ENCODE measurements at regions not wholly inside any gene's neighbourhood (a gene's known extent, or its start where the extent isn't known, plus 50 kb on each side); places are given as distances from the start of the nearest gene placed in this dataset.
"Not testable (repeated sequence)": the region's sequence is repeated elsewhere in the genome, so short reads cannot be mapped to it uniquely, and the experiment has no call there.

DNA sequence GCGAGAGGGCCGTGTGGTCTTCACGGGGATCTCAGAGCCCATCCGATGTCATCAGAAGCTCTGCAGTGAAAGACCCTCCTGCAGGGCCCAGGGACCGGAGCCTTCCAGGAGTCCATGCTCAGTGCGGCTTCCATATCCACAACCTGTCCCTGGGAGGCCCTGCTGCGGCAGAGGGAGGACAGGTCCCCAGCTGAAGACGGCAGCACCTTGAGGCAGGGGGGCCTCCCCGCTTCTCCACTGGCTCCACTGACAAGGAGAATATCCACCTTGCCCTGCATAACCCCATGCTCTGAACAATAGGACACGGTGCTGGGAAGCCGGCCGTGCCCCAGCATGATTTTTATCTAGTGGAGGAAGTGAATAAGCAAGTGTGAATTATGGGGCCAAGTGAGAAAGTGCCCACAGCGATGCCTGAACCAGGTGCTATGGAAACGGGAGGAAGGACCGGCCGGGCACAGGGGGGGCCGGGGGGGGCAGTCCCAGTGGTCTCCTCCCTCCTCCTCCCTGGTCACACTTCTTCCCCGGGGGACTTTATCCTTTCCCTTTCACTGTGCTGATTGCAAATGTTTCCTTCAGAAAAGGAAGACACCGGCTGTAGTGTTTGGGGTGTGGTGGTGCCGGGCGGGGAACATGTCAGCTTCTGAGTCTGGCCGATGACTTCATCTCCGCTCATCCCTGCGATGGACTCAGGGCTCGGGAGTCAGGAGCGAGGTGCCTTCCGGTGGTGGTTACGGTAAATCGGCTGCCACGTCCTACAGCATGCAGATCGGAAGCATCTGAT, 225.1 kb downstream of the ERMARD start:
- ATAC-seq (no peak), DNase-seq (ENCODE audit: low spot score) (no peak)

DNA sequence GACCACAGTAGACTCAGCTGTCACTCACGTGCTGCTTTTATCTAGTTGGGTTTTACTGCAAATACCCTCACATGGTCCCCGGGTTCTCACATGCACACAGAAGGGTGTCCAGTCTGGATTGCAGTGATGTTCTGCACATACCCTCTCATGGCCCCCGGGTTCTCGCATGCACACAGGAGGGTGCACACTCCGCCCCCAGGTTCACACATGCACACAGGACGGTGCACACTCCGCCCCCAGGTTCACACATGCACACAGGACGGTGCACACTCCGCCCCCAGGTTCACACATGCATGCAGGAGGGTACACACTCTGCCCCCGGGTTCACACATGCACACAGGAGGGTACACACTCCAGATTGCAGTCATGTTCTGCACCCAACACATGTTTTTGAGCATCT, 224.3 kb downstream of the ERMARD start:
- ATAC-seq = no peak
- no peak for DNase-seq (ENCODE audit: low spot score)

DNA sequence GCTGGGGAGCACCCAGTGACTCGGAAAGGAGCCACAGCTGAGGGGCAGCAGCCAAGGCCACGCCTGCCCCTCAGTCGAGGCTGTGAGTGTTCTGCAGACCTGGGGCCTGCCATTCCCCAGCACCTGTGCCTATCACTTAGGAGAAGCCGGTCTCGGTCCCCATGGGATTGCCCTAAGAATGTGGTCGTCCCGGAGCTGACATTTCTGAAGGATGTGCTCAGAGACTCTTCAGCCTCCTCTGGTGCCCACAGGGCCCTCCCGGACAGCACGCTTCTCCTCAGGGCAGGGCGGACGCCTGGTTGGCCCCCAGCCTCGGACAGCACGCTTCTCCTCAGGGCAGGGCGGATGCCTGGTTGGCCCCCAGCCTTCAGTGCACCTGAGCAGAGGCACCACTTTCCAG, 223.9 kb downstream of the ERMARD start:
- ATAC-seq (no peak), DNase-seq (ENCODE audit: low spot score) (no peak)

DNA sequence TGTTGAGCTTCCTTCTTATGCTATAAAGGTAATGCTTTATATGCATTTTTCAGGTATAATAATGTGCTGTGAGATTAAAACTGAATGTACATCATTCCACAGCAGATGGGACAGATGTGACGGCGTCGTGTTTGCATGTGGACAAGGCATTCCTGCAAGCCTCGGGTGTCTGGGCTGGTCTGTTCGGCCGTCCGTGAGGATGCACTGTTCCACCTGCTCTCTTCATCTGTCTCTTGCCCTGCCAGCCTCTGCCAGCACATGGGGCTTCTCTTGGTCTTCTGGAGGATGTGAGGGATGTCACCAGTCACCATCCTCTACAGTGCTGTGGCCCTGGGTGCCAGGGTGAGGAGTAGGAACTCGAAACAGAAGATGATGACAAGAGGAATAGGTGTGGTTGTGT, 223.2 kb downstream of the ERMARD start:
- ATAC-seq = no peak

DNA sequence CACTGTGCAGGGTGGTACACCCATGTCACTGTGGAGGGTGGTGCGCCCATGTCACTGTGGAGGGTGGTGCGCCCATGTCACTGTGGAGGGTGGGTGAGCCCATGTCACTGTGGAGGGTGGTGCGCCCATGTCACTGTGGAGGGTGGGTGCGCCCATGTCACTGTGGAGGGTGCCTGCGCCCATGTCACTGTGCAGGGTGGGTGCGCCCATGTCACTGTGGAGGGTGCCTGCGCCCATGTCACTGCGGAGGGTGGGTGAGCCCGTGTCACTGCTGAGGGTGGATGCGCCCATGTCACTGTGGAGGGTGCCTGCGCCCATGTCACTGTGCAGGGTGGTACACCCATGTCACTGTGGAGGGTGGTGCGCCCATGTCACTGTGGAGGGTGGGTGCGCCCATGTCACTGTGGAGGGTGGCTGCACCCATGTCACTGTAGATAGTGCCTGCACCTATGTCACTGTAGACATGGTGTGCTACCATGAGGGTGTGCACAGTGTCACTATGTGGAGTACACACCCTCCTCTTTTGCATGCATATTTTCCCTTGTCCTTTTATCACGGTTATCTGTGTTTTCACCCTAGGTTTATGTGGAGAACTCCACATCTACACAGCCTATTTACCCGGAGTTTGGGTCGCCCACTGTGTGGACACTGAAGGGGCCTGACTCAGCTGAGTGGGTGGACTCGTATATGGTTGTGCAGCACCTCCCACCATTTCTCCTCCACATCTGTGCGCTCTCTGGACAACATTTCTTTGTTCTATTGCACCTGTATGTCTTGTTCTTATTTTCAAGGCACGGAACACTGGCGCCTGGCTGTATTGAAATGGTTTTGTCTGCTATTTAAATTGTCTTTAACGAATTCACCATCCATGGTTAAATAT, 222.4 kb downstream of the ERMARD start:
- DNase-seq (ENCODE audit: low spot score) = peak; percentile 36
- ATAC-seq = not testable (repeated sequence)

More for the DNA sequence above, 223.2 kb downstream of the ERMARD start:
- no peak for DNase-seq (ENCODE audit: low spot score)

DNA sequence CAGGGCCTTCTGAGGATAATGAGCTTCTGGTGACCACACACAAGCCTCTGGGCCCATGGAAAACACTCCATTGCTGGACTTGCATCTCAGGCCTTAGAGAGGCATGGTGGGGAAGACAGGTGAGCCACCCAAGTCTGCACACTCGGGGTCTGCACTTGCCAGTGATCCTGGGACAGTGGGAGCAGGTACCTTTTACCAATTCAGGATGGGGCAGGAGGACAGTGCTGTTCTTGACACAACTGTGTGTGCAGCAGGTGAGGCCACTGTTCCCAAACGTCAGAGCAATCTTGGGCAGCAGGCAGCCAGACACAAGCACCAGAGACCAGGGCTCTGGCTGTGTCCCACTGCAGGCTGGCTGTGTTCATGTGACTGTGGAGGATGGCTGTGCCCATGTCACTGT, 221.3 kb downstream of the ERMARD start:
- DNase-seq (ENCODE audit: low spot score) = no peak

DNA sequence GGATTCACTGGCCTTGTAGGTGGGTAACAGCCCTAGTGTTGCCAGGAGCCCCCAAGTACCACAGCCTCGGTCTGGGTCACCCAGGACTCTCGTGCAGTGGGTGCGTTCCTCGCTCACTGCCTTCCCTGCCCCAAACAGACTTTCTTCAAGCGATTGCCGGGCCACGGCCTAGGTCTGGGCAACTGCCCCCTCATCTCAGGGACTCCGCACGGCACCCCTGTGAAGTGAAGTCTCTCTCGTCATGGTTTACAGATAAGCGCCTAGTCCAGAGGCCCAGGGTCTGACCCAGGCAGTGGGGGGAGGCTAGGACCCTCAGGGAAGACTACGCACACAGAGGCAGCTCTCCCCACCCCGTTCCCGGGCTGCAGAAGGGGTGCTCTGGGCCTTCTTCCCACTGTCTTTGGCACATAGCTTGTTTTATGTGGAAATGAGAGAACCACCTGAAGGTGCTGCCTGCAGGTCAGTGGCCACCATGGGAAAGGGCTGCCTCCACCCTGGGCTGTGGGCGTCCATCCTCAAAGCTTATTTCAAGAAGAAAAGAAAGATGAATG, 220.8 kb downstream of the ERMARD start:
- DNase-seq (ENCODE audit: low spot score) (no peak), ATAC-seq (no peak)

More for the DNA sequence above, 221.3 kb downstream of the ERMARD start:
- ATAC-seq = no peak

DNA sequence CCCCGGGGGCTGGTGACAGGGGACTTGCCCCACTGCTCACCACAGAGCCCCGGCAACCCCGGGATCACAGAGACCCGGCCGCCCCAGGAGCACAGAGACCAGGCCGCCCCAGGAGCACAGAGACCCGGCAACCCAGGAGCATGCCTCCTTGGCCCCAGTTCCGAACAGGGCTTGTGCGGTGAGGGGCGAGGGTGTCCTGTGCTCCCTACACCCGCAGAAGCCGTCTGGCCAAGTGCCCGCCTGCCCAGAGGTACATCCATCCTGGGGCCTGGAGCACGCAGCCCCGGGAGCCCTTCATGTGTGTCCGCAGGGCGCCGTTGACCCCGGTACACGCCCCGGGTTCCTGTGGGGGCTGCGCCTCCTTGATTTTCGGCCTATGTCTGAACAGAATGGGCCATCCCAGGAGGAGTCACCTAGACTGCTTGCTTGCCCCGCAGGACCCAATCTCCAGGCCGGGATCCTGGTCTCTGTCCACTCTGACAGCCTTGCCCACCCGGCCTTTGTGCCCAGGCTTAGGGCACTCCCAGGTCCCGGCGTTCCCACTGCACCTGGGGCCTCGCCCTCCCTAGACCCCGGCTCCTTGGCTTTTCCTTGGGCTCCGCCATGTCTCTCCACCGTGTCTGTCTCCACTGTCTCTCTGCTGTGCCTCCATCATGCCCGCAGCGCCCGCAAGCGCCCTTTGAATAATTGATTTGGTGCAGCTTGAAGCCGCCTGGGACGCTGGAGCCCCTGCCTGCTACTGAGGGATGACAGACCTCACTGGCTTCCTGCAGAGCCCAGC, 219.8 kb downstream of the ERMARD start:
- ATAC-seq (no peak), DNase-seq (ENCODE audit: low spot score) (peak; percentile 41)

DNA sequence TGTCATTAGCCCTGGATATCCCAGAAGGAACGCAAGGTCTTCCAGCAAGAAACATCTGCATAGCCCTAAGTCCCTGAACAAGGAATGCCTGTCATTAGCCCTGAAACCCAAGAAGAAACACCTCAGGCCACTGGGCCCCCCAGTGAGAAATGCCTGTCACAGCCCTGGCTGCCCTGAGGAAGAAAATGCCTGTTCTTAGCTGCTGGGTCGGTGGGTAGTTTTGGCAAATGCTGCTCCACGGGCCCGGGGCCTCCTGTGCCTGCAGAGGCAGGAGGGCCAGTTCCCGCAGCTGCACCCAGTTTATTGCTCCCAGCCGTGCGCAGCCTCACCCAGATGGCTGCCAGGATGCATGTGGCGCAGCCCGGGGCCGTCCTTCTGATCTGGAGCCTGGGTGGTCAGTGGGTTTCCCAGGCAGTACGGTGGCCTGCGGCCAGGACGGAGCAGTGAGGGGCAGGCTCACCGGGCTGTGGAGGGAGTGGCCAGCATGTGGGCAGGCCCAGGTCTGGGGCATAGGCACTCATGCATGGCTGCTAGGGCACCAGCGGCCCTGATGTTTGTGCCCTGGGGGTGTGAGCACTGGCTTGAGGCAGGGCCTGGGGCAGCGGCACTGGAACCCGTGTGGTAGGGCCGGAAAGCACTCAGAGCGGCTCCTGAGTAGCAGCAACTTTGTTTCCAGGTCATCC, 219.0 kb downstream of the ERMARD start:
- DNase-seq (ENCODE audit: low spot score) = peak; percentile 45
- no peak for ATAC-seq

DNA sequence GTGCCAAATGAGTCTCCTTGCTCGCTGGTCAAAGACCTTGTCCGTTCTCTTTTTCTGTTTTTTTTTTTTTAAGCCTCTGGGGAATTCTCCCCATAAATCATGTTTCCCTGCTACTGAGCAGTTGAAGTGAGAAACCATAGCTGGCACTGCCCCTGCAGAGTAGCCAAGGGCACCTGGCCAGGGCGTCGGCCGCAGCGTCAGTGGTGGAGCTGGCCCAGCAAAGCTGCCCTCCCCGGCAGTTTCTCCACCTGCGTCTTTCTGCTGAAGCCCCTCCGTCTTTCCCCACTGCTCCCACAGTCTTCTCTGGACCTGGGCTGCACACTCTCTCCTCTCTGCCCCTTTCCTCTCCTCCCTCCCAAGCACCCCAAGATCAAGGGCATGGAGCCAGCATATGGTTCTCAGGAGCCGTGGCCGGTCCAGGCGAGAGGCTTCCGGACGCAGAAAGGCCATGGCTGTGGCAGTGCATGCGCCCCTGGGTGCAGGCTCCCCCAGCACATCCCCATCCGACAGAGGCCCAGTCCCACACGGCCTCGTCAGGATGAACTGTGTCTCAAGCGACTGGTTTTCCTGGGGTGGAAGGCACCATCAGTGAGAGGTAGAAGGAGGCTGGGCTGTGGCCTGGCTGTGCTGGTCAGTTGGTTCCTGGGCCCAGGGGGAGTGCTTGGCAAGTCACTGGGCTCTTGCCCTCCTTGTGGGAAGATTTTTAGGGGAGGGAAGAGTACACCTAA, 218.1 kb downstream of the ERMARD start:
- ATAC-seq (no peak), DNase-seq (ENCODE audit: low spot score) (peak; percentile 39)

DNA sequence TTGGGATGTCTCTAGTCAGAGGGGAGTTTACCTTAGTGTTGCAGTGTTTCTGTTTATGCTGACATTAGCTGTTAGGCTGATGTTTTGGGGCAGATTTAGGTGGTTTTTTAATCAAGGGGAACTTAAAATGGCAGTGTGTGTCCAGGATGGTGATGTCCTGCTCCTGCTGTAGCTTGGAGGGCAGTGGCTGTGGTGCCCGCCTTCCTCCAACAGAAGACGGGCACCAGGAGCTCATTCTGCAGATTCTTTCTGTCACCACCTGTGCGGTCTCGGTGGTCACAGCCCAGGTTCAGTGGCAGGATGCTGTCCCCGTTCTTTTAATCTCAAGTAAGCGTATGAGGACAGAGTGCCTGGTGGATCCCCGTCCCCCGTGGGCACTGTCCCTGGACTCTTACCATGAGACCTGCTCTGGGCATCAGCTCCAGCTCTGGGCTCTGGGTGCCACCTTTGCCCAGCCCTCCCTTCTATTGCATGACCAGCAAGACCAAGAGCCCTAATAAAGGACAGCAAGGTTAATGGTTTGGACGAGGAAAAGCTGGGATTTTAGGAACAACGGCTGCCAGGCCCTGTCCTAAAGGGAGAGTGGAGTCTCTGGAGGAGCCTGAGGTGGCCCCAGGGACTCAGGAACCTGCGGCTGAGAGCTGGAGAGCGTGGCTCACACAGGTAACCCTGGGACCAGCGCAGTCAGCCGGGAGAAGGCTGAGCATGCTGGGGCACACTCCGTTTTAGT, 217.3 kb downstream of the ERMARD start:
- DNase-seq (ENCODE audit: low spot score) (peak; percentile 40), ATAC-seq (peak; percentile 81)

DNA sequence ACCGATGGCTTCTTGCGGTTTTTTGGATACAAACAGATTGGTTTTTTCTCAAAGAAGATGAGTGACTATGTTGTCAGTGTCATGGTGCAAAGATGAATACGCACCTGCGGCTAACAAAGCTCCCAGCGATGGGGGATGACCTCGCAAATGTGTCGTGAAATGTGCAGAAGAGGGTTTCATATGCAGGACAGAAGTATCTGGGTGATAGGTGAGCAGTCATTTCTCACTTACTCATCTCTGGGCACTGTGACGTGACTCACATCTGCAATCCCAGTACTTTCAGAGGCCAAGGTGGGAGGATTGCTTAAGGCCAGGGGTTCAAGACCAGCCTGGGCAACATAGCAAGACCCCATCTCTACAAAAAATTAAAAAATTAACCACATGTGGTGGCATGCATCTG, 216.3 kb downstream of the ERMARD start:
- no peak for ATAC-seq
- DNase-seq (ENCODE audit: low spot score) = peak; percentile 15

DNA sequence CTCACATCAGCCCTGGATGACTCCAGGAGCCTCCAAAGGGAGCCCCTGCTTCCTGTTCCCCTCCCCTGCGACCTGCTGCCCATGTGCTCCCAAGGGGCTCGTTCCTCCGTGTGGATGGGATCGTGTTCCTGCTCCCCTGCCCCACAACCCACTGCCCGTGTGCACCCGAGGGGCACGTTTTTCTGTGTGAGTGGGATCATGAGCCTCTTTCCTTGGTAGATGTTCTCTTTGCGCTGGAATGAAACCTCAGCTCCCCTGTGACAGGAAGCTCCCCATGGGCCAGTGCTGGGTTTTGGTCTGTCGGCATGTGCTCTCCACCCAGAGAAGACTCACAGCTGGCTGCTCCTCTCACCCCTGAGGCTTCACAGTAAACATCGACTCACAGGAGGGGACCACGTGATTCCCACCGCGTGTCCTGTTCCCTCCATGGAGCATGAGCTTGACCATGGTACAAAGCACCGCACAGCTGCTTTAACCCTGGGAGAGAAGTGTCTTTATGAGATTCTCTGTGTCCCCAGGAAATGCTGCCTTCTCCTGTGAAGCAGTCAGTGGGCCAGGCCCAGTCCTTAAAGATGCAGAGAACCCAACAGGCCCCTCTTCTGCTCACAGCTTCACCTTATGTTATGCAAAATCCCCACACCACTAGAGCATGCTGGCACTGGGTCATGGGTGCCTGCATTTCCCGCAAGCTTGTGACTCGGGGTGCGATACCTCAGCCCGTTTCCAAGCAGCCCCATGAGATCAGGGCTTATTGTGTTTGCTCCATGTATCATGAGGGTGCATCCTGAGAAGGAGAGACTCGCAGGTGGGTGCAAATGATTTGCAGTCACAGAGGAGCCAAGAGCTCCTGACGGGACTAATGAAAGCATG, 215.1 kb downstream of the ERMARD start:
- ATAC-seq (no peak), DNase-seq (ENCODE audit: low spot score) (peak; percentile 34)

DNA sequence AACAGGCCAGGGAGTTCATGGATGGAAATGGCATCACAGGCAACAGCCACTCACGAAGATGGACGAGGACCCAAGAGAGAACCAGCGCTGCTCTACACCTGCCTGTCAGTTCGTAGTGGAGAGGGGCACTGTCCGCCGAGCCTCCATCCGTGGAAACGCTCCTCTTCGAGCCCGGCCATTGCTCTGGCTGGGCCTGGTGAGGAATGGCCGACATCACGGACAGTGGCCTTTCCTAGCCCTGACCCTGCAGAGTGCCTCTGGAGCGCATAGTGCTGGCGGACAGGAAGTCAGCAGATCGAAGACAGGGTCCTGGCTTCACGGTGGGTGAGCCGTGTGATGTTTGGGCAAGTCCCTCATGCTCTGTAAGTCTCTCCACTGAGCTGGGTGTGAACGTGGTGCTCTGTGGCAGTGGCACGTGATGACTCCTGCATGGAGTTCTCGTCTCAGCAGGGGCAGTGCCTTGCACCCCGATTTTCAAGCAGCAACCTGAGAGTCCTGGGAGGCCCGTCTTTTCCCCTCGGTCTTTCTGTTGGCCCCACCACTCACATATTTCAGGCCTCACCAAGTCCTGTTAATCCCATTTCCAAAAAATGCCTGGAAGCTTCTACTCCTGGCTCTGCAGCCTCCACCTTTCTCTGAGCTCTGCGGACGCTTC, 214.4 kb downstream of the ERMARD start:
- ATAC-seq (no peak), DNase-seq (ENCODE audit: low spot score) (peak; percentile 28)

DNA sequence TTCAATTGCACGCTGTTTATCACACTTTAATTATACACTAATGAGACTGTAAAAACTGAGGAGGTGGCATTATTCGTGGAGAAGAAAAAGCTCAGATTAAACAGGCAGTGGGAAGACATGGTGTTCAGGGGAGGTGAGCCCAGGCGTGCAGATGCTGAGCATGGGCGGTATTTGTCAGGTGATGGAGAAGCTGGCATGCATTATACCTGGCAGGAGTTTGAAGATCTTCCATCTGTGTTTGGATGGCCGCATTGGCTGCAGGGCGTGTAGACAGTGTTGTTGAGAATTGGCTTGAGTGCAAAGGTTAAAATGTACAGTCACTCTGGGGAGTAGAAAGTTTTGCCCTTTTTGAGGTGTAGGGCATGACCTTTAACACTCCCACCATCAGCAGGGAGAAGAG, 213.8 kb downstream of the ERMARD start:
- no peak for ATAC-seq

DNA sequence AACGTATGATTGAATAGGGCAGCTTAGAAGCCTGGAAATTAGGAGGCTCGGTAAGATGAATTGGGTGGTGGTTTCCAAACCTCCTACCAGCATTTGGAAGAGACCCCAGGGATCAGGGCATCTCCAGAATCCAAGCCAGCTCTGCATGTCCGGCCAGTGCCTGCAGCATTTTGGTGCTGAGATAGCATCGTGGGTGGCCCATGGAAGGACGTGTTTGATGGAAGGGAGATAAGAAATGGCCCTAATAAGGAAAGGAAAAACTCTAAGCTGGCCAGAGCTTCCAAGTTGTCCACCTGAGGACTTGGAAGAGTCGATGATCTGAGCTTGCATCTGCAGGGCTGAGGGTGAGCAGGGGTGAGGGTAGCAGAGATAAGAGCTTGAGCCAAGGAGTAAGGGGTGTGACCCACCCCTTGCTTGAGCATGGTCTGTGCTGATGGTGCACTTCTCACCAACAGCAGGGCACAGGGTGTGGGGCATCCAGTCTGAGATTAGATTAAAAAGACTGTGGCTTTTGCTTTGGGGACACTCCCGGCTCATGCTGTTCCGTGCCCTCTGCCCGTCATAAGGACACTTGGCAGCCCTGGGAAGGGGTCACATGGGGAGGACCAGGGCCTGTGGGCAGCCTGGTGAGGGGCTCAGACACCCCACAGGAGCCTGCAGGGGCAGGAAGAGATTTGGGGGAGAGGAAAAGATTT, 213.2 kb downstream of the ERMARD start:
- DNase-seq (ENCODE audit: low spot score) = peak; percentile 28
- no peak for ATAC-seq

More for the DNA sequence above, 213.8 kb downstream of the ERMARD start:
- DNase-seq (ENCODE audit: low spot score) = peak; percentile 24
